22Rv1 (cell line): ENCODE measurements at regions not wholly inside any gene's neighbourhood (a gene's known extent, or its start where the extent isn't known, plus 50 kb on each side); places are given as distances from the start of the nearest gene placed in this dataset.
"Not testable (repeated sequence)": the region's sequence is repeated elsewhere in the genome, so short reads cannot be mapped to it uniquely, and the experiment has no call there.

Experiments
- H3K27ac ChIP-seq: fragments of 450-650 bp; 2 replicates; pipeline ENCODE4 v1.5.1; 2017
- ZFX ChIP-seq: fragments of 450-650 bp; IDR thresholded peaks from 2 replicates; pipeline ENCODE4 v1.6.1; 2017; ENCODE audit warnings: antibody characterized with exemption, borderline replicate concordance
- TF ChIP-seq, protein P1 (sequence below): fragments of 450-650 bp; IDR thresholded peaks from 2 replicates; pipeline ENCODE4 v1.5.1; 2017; ENCODE audit warnings: mild to moderate bottlenecking

- TF ChIP-seq, protein P1, sequence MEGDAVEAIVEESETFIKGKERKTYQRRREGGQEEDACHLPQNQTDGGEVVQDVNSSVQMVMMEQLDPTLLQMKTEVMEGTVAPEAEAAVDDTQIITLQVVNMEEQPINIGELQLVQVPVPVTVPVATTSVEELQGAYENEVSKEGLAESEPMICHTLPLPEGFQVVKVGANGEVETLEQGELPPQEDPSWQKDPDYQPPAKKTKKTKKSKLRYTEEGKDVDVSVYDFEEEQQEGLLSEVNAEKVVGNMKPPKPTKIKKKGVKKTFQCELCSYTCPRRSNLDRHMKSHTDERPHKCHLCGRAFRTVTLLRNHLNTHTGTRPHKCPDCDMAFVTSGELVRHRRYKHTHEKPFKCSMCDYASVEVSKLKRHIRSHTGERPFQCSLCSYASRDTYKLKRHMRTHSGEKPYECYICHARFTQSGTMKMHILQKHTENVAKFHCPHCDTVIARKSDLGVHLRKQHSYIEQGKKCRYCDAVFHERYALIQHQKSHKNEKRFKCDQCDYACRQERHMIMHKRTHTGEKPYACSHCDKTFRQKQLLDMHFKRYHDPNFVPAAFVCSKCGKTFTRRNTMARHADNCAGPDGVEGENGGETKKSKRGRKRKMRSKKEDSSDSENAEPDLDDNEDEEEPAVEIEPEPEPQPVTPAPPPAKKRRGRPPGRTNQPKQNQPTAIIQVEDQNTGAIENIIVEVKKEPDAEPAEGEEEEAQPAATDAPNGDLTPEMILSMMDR, result no peak
- no peak for TF ChIP-seq ZFX
- no peak overlapping the region for H3K27ac ChIP-seq
Observed at GRCh38 chrX:42832764-42833549, 55.0 kb upstream of the PPP1R2C start.

DNA sequence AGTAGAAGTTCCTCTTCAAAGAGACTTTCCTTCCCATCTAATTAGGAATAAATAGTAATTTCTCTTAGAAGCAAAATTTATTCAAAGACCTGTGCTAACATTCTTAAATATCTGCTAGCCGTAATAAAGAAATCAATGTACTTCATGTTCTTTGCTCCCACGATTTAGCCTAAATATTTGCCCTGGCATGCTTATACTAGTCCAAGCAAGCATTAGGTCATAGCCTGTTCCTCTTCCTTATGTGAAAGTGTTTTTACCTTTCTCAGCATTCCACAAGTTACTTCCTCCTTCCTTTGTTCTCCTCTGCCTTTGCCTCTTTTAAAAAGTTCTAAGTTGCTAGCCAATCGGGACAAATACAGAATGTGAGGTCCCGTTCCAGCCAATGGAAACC, 55.6 kb upstream of the PPP1R2C start:
- H3K27ac ChIP-seq, result not testable (repeated sequence)

- no peak overlapping the region for H3K27ac ChIP-seq
Observed at GRCh38 chrX:42837101-42837726, 59.3 kb upstream of the PPP1R2C start.

GRCh38 chrX:42837747-42838146, 59.8 kb upstream of the PPP1R2C start:
- TF ChIP-seq, protein P1, result no peak
- no peak for TF ChIP-seq ZFX

More at GRCh38 chrX:42837101-42837726, 59.3 kb upstream of the PPP1R2C start:
- no peak for TF ChIP-seq ZFX
- TF ChIP-seq, protein P1, result no peak

DNA sequence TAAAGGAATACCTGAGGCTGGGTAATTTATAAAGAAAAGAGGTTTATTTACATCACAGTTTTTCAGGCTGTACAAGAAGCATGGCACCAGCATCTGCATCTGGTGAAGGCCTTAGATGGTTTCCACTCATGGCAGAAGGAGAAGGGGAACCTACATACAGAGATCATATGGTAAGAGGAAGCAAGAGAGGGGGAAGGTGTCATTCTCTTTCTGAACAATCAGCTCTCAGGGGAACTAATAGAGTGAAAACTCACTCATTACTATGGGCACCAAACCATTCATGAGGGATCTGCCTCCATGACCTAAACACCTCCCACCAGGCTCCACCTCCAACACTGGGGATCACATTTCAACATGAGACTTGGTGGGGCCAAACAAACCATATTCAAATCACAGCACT, 61.7 kb upstream of the PPP1R2C start:
- no peak overlapping the region for H3K27ac ChIP-seq
- TF ChIP-seq, protein P1, result no peak
- TF ChIP-seq ZFX, result no peak

More at GRCh38 chrX:42837747-42838146, 59.8 kb upstream of the PPP1R2C start:
- H3K27ac ChIP-seq, result no peak overlapping the region

DNA sequence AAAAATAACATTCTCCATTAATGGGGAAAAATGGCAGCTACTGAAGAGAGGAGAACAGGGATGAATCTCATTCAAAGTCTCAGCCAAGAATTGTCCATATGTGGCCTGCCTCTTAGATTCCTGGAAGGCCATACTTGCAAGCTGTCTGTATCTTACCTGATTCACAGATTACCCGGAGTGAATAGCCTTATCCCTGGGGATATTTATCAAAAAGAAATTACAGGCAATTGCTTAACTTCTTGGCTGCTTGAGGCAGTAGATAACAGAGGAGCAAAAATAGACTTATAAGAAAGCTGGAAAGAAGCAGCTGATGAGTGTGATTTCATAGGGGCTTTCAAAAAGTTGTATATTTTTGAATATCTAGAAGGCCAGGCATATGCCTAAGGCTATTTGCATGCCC, 68.8 kb upstream of the PPP1R2C start:
- H3K27ac ChIP-seq, result no peak overlapping the region
- no peak for TF ChIP-seq ZFX
- TF ChIP-seq, protein P1, result no peak

DNA sequence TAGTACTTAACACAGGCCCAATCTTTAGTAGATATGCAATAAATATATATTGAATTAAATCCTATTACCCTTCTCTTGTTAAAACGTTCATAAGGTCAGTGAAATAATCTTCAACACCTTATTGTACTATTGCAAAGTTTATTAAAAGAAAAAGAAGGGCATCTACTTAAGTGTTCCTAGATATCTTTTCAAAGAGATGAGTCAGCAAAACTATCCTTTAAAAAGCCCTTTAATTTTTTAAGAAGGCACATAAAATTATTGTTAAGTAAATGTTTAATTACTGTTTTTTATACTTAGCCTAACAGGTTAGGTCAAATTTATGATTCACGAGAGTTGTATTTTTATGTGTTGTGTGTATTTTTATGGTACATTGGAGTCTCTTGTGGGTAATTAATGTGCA, 77.3 kb upstream of the PPP1R2C start:
- TF ChIP-seq ZFX, result no peak
- TF ChIP-seq, protein P1, result no peak
- no peak overlapping the region for H3K27ac ChIP-seq
